SK-N-SH treated with all-trans-retinoic acid at 6 μM for 48 hours (cell line): ENCODE measurements at regions not wholly inside any gene's neighbourhood (a gene's known extent, or its start where the extent isn't known, plus 50 kb on each side); places are given as distances from the start of the nearest gene placed in this dataset.

Source experiments
- ATAC-seq: fragments of 200-7000 bp; cut with Tn5 transposase; 3 replicates; pipeline ENCODE4 v1.9.1; 2020; ENCODE audit warnings: mild to moderate bottlenecking, moderate library complexity
- ARNTL ChIP-seq: fragments of 450-650 bp; formaldehyde crosslinking; IDR thresholded peaks from 2 replicates; pipeline ENCODE4 v1.5.0; 2020; ENCODE audit warnings: low read depth, mild to moderate bottlenecking, moderate library complexity, borderline replicate concordance
- BACH2 ChIP-seq: fragments of 250-450 bp; sonication (Bioruptor Pico); IDR thresholded peaks from 2 replicates; pipeline ENCODE4 v1.9.0; 2021; ENCODE audit warnings: mild to moderate bottlenecking, borderline replicate concordance
- CSDC2 ChIP-seq: fragments of 250-450 bp; sonication (Bioruptor Pico); IDR thresholded peaks from 2 replicates; pipeline ENCODE4 v1.5.0; 2020; ENCODE audit warnings: mild to moderate bottlenecking, moderate library complexity
- ESRRG ChIP-seq: fragments of 250-450 bp; sonication (Bioruptor Pico); IDR thresholded peaks from 2 replicates; pipeline ENCODE4 v1.6.1; 2021; ENCODE audit warnings: mild to moderate bottlenecking
- GLIS3 ChIP-seq: fragments of 250-450 bp; sonication (Bioruptor Pico); IDR thresholded peaks from 2 replicates; pipeline ENCODE4 v1.5.0; 2020; ENCODE audit warnings: mild to moderate bottlenecking, moderate library complexity
- ISL1 ChIP-seq: fragments of 250-450 bp; sonication (Bioruptor Pico); IDR thresholded peaks from 2 replicates; pipeline ENCODE4 v2.1.2; 2022; ENCODE audit warnings: mild to moderate bottlenecking, moderate library complexity
- OSR1 ChIP-seq: fragments of 250-450 bp; sonication (Bioruptor Pico); IDR thresholded peaks from 2 replicates; pipeline ENCODE4 v1.8.0; 2022; ENCODE audit warnings: moderate library complexity, mild to moderate bottlenecking, inconsistent platforms
- PPARA ChIP-seq: fragments of 250-450 bp; sonication (Bioruptor Pico); IDR thresholded peaks from 2 replicates; pipeline ENCODE4 v1.5.0; 2020; ENCODE audit warnings: mild to moderate bottlenecking, borderline replicate concordance
- RARB ChIP-seq: fragments of 250-450 bp; sonication (Bioruptor Pico); IDR thresholded peaks from 2 replicates; pipeline ENCODE4 v1.8.0; 2021; ENCODE audit warnings: mild to moderate bottlenecking, moderate library complexity
- SNAI2 ChIP-seq: fragments of 250-450 bp; sonication (Bioruptor Pico); IDR thresholded peaks from 2 replicates; pipeline ENCODE4 v1.5.0; 2020; ENCODE audit warnings: mild to moderate bottlenecking, moderate library complexity
- TCF4 ChIP-seq: fragments of 250-450 bp; sonication (Bioruptor Pico); IDR thresholded peaks from 2 replicates; pipeline ENCODE4 v1.8.0; 2021; ENCODE audit warnings: mild to moderate bottlenecking, moderate library complexity, borderline replicate concordance
- TOX ChIP-seq: fragments of 250-450 bp; sonication (Bioruptor Pico); IDR thresholded peaks from 2 replicates; pipeline ENCODE4 v1.8.0; 2021; ENCODE audit warnings: mild to moderate bottlenecking, moderate library complexity, borderline replicate concordance
- ZC3H10 ChIP-seq: fragments of 250-450 bp; sonication (Bioruptor Pico); IDR thresholded peaks from 2 replicates; pipeline ENCODE4 v1.5.1; 2021; ENCODE audit warnings: mild to moderate bottlenecking, moderate library complexity
- ZFP3 ChIP-seq: fragments of 250-450 bp; sonication (Bioruptor Pico); IDR thresholded peaks from 2 replicates; pipeline ENCODE4 v1.5.0; 2020; ENCODE audit warnings: mild to moderate bottlenecking, moderate library complexity
- ZFP30 ChIP-seq: fragments of 450-650 bp; formaldehyde crosslinking; IDR thresholded peaks from 2 replicates; pipeline ENCODE4 v1.5.0; 2022; ENCODE audit warnings: mild to moderate bottlenecking, moderate library complexity
- ZNF565 ChIP-seq: fragments of 450-650 bp; formaldehyde crosslinking; conservative IDR thresholded peaks from 2 replicates; pipeline ENCODE4 v1.5.0; 2020; ENCODE audit warnings: low read depth, mild to moderate bottlenecking, moderate library complexity
- ZNF8 ChIP-seq: fragments of 450-650 bp; formaldehyde crosslinking; IDR thresholded peaks from 2 replicates; pipeline ENCODE4 v1.5.0; 2020; ENCODE audit warnings: mild to moderate bottlenecking, moderate library complexity
- TF ChIP-seq, protein P1 (sequence below): fragments of 250-450 bp; sonication (Bioruptor Pico); IDR thresholded peaks from 2 replicates; pipeline ENCODE4 v1.5.1; 2020; ENCODE audit warnings: low read depth, mild to moderate bottlenecking, moderate library complexity
- TF ChIP-seq, protein P2 (sequence below): fragments of 250-450 bp; sonication (Bioruptor Pico); IDR thresholded peaks from 2 replicates; pipeline ENCODE4 v1.8.0; 2021; ENCODE audit warnings: low read depth, mild to moderate bottlenecking, moderate library complexity, borderline replicate concordance
- TF ChIP-seq, protein P3 (sequence below): fragments of 250-450 bp; sonication (Bioruptor Pico); IDR thresholded peaks from 2 replicates; pipeline ENCODE4 v1.5.0; 2020; ENCODE audit warnings: mild to moderate bottlenecking, moderate library complexity
- TF ChIP-seq, protein P4 (sequence below): fragments of 250-450 bp; sonication (Bioruptor Pico); IDR thresholded peaks from 2 replicates; pipeline ENCODE4 v1.5.1; 2021; ENCODE audit warnings: mild to moderate bottlenecking, moderate library complexity

DNA sequence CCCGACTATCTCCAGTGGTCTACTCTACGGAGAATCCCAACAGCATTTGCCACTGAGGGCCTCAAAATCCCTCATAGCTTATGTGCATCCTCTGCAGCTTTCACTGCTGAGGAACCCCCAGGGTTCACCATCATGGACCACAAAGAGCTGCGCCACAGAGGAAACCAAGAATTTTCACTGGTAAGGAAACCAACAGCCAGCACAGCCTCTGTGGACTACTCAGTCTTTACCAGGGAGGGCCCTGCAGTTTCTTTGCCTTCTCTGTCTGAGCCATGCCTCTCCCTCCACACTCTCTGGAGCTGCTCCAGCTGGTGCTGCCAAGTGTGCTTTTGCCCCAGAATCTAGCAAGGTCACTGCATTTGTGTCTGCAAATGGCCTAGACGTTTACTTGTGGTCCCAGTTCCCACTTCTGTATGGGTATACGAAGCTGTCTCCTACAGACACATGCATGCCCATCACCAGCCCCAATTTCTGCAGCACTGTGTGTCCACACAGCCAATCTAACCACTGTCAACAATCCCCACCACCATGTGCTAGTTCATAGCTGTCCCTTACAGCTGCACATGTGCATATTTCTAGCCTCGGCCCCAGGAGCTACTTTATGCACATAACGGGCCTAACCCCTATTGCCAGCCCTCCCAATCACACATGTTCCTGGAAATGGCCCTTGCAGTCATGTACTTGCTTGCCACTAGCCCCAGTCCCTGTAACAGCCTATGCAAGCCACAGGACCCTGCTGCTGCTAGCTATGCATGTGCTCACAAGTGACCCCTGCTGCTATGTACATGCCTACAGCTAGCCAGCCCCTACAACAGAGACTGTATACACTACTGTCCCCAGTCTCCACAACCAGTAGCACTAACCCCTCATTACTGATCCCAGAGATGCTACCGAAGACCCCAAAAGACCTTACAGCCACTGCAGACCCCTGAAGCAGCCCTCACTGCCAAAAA, 1437.4 kb downstream of the CDH11 start:
- no peak for ATAC-seq
- TF ChIP-seq PPARA (CRISPR knock-in tag) (no peak), ISL1 (CRISPR knock-in tag) (no peak), BACH2 (CRISPR knock-in tag) (no peak), OSR1 (CRISPR knock-in tag) (no peak), TOX (CRISPR knock-in tag) (no peak), ESRRG (CRISPR knock-in tag) (no peak), ZC3H10 (CRISPR knock-in tag) (no peak), TCF4 (CRISPR knock-in tag) (no peak)
- TF ChIP-seq, protein P1, sequence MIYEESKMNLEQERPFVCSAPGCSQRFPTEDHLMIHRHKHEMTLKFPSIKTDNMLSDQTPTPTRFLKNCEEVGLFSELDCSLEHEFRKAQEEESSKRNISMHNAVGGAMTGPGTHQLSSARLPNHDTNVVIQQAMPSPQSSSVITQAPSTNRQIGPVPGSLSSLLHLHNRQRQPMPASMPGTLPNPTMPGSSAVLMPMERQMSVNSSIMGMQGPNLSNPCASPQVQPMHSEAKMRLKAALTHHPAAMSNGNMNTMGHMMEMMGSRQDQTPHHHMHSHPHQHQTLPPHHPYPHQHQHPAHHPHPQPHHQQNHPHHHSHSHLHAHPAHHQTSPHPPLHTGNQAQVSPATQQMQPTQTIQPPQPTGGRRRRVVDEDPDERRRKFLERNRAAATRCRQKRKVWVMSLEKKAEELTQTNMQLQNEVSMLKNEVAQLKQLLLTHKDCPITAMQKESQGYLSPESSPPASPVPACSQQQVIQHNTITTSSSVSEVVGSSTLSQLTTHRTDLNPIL (CRISPR knock-in tag): no peak
- TF ChIP-seq, protein P2, sequence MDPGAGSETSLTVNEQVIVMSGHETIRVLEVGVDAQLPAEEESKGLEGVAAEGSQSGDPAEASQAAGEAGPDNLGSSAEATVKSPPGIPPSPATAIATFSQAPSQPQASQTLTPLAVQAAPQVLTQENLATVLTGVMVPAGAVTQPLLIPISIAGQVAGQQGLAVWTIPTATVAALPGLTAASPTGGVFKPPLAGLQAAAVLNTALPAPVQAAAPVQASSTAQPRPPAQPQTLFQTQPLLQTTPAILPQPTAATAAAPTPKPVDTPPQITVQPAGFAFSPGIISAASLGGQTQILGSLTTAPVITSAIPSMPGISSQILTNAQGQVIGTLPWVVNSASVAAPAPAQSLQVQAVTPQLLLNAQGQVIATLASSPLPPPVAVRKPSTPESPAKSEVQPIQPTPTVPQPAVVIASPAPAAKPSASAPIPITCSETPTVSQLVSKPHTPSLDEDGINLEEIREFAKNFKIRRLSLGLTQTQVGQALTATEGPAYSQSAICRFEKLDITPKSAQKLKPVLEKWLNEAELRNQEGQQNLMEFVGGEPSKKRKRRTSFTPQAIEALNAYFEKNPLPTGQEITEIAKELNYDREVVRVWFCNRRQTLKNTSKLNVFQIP: no peak
- TF ChIP-seq, protein P3, sequence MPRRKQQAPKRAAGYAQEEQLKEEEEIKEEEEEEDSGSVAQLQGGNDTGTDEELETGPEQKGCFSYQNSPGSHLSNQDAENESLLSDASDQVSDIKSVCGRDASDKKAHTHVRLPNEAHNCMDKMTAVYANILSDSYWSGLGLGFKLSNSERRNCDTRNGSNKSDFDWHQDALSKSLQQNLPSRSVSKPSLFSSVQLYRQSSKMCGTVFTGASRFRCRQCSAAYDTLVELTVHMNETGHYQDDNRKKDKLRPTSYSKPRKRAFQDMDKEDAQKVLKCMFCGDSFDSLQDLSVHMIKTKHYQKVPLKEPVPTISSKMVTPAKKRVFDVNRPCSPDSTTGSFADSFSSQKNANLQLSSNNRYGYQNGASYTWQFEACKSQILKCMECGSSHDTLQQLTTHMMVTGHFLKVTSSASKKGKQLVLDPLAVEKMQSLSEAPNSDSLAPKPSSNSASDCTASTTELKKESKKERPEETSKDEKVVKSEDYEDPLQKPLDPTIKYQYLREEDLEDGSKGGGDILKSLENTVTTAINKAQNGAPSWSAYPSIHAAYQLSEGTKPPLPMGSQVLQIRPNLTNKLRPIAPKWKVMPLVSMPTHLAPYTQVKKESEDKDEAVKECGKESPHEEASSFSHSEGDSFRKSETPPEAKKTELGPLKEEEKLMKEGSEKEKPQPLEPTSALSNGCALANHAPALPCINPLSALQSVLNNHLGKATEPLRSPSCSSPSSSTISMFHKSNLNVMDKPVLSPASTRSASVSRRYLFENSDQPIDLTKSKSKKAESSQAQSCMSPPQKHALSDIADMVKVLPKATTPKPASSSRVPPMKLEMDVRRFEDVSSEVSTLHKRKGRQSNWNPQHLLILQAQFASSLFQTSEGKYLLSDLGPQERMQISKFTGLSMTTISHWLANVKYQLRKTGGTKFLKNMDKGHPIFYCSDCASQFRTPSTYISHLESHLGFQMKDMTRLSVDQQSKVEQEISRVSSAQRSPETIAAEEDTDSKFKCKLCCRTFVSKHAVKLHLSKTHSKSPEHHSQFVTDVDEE (CRISPR knock-in tag): no peak

DNA sequence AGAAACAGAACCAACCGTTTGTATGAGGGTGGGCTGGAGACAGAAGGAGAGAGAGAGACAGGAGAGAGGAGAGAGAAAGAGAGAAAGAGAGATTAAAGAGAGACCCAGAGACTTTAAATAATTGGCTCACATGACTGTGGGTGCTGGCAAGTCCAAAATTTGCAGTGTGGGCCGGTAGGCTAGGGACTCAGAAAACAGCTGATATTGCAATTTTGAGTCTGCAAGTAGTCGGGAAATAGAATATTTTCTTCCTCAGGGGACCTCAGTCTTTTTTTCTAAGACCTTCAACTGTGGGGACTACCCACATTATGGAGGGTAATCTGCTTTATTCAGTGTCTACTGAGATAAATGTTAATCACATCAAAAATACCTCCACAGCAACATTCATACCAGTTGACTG, 1439.0 kb downstream of the CDH11 start:
- TF ChIP-seq TOX (CRISPR knock-in tag): no peak
- ATAC-seq: no peak

DNA sequence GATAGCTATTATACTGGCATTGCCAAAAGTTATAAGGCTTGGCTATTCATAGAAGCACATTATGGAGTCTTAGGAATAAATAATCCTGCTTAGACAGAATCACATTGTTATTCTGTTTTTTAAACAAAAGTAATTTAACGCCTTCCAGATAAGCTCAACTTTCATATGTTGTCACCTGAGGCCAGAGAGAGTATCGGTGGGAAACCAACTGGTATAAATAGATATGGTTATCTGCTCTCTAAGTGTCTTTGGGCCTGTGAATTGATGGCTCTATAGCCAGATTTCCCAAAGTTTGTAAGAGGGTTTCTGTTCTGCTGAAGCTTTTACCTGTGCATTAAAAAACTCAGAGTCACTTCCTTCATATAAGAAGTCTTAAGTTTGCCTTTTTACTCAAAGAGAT, 1449.4 kb downstream of the CDH11 start:
- ATAC-seq: no peak
- TF ChIP-seq CSDC2 (CRISPR knock-in tag): no peak
- no peak for TF ChIP-seq BACH2 (CRISPR knock-in tag)
- TF ChIP-seq ZFP3 (CRISPR knock-in tag): no peak
- no peak for TF ChIP-seq PPARA (CRISPR knock-in tag)
- TF ChIP-seq, protein P4, sequence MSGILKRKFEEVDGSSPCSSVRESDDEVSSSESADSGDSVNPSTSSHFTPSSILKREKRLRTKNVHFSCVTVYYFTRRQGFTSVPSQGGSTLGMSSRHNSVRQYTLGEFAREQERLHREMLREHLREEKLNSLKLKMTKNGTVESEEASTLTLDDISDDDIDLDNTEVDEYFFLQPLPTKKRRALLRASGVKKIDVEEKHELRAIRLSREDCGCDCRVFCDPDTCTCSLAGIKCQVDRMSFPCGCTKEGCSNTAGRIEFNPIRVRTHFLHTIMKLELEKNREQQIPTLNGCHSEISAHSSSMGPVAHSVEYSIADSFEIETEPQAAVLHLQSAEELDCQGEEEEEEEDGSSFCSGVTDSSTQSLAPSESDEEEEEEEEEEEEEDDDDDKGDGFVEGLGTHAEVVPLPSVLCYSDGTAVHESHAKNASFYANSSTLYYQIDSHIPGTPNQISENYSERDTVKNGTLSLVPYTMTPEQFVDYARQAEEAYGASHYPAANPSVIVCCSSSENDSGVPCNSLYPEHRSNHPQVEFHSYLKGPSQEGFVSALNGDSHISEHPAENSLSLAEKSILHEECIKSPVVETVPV (CRISPR knock-in tag): no peak
- TF ChIP-seq ESRRG (CRISPR knock-in tag): no peak
- TF ChIP-seq, protein P1 (CRISPR knock-in tag): no peak
- TF ChIP-seq SNAI2 (CRISPR knock-in tag): no peak
- no peak for TF ChIP-seq TCF4 (CRISPR knock-in tag)
- no peak for TF ChIP-seq ISL1 (CRISPR knock-in tag)
- no peak for TF ChIP-seq ZC3H10 (CRISPR knock-in tag)
- TF ChIP-seq, protein P3 (CRISPR knock-in tag): no peak
- TF ChIP-seq ZNF565 (CRISPR knock-in tag): no peak
- TF ChIP-seq ARNTL (CRISPR knock-in tag): no peak
- TF ChIP-seq ZFP30 (CRISPR knock-in tag): no peak
- TF ChIP-seq GLIS3 (CRISPR knock-in tag): no peak
- no peak for TF ChIP-seq RARB
- TF ChIP-seq, protein P2: no peak
- no peak for TF ChIP-seq ZNF8
